GM12892 (cell line): ENCODE measurements at regions not wholly inside any gene's neighbourhood (a gene's known extent, or its start where the extent isn't known, plus 50 kb on each side); places are given as distances from the start of the nearest gene placed in this dataset.
"Not testable (repeated sequence)": the region's sequence is repeated elsewhere in the genome, so short reads cannot be mapped to it uniquely, and the experiment has no call there.

Experiments
- POLR2A ChIP-seq: IDR thresholded peaks from 2 replicates; pipeline ENCODE4 v1.6.1; 2011; ENCODE audit warnings: low read depth, low read length, control low read depth
- POLR2AphosphoS5 ChIP-seq: IDR thresholded peaks from 2 replicates; pipeline ENCODE4 v1.6.1; 2011; ENCODE audit warnings: low read depth, low read length, control low read depth

DNA sequence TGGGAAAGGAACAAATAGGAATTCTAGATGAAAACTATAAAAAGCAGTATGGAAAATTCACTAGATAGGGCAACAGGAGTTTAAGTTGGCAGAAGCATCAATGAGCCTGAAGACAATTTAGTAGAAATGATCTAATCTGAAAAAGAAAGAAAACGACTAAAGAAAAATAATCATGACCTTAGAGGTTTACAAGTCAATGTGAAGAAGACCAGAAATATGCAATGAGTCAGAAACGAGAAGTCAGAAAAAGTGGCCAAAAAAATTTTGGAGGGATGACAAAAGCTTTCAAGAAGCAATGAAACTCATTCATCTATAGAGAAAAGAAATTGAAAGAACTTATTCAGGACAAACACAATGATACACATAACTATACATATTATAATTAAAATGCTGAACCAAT lies 1244.0 kb downstream of the RPIA start:
- not testable (repeated sequence) for TF ChIP-seq POLR2AphosphoS5, POLR2A
